Esophagus muscularis mucosa (tissue), 3 donors: ENCODE measurements at regions not wholly inside any gene's neighbourhood (a gene's known extent, or its start where the extent isn't known, plus 50 kb on each side); places are given as distances from the start of the nearest gene placed in this dataset.

Source experiments
- CTCF ChIP-seq, 3 experiments: fragments of 200-600 bp in 2 of 3; fragments of 450-650 bp in 1 of 3; sonication (generic) in 2 of 3; IDR thresholded peaks; one replicate each; pipeline ENCODE4 v1.5.1; 2017 to 2019; ENCODE audit warnings: antibody characterized with exemption in 3 of 3, mild to moderate bottlenecking in 2 of 3, moderate library complexity in 1 of 3
- POLR2A ChIP-seq: fragments of 450-650 bp; IDR thresholded peaks from one replicate; pipeline ENCODE4 v1.6.1; 2017; ENCODE audit warnings: antibody characterized with exemption, moderate library complexity, mild to moderate bottlenecking, low read depth
- POLR2AphosphoS5 ChIP-seq, 2 donors: sonication (generic); formaldehyde crosslinking; IDR thresholded peaks; one replicate each; pipeline ENCODE4 v1.6.1; 2017; ENCODE audit warnings: antibody characterized with exemption in 2 of 2

GRCh38 chr10:88070080-88070880, 206.9 kb downstream of the PTEN start:
- no peak for TF ChIP-seq POLR2A
- no peak for TF ChIP-seq CTCF (IDR thresholded peaks at IDR 0.05)
- no peak for TF ChIP-seq POLR2AphosphoS5 (IDR thresholded peaks at IDR 0.05)
